NCI-H2227 (cell line): ENCODE measurements at regions not wholly inside any gene's neighbourhood (a gene's known extent, or its start where the extent isn't known, plus 50 kb on each side); places are given as distances from the start of the nearest gene placed in this dataset.

Source experiments
- DNase-seq: peaks from one replicate; lab custom pipeline; 2025; ENCODE audit not compliant: unreplicated experiment; lab: John Stamatoyannopoulos, UW

DNA sequence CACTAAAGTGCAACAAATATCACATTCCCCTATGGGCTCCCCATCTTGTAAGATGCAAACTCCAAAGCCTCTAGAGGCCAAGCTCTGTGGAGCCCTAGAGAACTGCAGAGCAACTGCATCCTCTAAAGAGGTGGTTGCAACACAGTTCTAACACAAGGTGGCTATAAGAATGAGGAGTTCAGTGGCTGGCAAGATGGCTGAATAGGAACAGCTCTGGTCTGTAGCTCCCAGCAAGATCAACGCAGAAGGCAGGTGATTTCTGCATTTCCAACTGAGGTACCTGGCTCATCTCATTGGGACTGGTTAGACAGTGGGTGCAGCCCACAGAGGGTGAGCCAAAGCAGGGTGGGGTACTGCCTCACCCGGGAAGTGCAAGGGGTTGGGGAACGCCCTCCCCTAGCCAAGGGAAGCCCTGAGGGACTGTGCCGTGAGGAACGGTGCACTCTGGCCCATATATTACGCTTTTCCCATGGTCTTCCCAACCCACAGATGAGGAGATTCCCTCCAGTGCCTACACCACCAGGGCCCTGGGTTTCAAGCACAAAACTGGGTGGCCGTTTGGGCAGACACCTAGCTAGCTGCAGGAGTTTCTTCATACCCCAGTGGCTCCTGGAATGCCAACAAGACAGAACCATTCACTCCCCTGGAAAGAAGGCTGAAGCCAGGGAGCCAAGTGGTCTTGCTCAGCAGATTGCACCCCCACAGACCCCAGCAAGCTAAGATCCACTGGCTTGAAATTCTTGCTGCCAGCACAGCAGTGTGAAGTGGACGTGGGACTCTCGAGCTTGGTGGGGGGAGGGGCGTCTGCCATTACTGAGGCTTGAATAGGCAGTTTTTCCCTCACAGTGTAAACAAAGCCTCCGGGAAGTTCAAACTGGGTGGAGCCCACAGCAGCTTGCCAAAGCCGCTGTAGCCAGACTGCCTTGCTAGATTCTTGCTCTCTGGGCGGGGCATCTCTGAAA, 188.6 kb upstream of the EGLN3 start:
- peak; percentile 37 for DNase-seq

DNA sequence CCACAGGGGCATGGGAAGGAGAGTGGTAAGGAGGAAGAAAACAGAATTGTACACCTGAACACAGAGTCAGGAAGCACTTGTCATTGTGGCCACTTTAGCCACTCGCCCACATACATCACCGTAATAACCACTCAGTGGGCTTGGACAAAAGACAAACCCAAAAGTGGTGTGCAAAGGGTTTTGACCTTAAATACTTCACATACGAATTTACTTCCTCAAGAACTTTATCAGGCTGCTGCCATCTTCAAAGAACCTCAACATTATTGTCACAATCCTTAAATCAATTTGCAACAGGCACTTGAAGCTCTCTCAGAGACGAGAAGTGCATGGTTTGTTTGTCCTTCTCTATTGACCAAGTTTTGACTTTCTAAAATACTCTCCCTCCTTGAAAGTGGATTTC, 187.3 kb upstream of the EGLN3 start:
- no peak for DNase-seq

- DNase-seq = peak; percentile 23
Observed at GRCh38 chr14:34137001-34137745, 186.3 kb upstream of the EGLN3 start.

DNA sequence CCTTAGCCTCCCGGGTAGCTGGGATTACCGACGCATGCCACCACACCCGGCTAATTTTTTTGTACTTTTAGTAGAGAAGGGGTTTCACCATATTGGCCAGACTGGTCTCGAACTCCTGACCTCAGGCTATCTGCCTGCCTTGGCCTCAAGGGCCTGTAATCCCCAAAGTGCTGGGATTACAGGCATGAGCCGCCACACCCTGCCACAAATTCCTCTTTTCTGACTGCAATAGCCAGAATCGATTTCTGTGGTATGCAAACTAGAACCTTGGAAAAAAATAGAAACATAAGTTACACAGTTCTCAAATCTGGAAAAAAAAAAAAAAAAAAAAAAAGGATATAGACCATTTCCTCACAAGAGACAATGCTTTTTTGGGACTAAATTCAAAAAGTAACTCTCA, 184.6 kb upstream of the EGLN3 start:
- no peak for DNase-seq

GRCh38 chr14:34134484-34134883, 183.6 kb upstream of the EGLN3 start:
- DNase-seq = no peak

DNA sequence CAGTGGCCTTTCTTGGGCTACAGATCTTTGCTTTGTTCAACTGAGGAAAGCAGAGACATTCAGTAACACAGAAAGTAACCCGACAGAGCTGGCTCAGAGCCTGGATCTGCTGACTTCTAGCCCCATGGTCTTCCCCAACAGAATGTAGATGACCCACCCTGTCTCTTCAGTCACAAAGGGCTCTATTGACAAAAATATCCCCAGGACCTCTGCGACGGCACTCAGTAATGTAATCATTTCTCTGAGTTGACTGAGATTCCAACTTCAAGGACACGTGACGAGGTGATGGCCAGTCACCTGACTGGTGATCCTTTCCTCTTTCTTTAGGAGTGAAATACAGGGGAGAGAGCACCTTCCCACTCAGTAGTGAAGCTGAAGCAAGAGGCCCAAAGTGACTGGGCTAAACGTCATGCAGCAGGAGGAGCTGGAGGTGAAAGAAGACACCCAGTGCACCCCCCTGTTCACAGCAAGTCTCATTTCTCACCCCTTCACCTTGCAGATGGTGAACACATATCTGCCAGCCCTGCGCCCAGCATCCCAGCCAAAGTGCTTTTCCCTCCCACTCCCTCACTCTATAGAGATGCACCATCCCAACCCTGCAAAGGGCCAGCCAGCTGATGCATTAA, 179.2 kb upstream of the EGLN3 start:
- DNase-seq = no peak

DNA sequence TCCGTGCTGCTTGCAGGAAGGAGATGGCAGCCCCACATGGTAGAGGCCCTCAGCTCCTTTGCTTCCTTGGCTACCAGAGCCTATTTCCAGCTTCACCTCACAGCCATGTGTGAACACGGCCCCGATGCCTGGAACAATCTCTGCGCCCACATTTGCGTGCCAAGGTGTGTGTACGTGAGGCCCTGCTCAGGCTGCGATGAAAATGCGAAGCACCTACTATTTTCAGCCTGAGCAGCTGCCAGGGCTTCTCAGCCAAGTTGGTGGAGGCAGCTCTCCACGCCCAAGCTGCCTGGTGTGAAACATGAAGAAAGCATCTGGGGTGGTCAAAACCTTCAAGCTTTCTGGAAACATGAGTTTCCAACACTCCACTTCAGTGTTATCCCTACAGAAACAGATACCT, 177.8 kb upstream of the EGLN3 start:
- no peak for DNase-seq

- no peak for DNase-seq
Observed at GRCh38 chr14:34126586-34126985, 175.7 kb upstream of the EGLN3 start.

DNA sequence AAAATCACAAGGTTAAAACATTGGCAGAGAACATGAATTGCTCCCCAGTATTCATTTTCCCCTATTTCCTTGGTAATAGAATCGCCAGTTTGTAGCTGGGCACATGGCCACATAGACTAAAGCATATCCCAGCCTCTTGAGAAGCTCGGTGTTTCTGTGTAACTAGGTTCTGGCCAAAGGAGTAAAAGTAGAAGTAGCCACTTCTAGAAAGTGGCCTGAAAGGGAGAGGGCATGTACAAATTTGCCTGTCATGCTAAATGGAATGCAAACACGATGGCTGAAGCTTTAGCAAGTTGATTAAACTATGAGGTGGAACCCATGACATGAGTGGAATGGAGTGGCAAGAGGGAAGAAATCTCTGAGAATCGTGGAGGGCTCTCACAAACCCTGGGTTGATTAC, 173.7 kb upstream of the EGLN3 start:
- no peak for DNase-seq

DNA sequence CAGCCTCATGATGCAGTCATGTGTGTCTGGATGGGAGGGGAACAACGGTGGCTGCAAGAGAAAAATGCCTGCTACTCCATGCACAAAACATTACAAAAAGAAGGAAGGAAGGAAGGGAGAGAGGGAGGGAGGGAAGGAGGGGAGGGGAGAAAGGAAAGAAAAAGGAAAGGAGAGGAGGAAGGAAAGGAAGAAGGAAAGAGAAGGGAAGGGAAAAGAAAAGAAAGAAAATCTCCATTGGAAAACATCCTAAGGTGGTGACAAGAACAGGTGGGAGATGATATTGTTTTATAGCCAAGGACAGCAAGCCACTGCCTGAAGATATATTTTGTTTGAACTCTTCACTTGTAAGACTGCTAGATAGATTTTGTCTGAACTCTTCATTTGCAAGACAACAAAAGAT, 171.8 kb upstream of the EGLN3 start:
- no peak for DNase-seq

DNA sequence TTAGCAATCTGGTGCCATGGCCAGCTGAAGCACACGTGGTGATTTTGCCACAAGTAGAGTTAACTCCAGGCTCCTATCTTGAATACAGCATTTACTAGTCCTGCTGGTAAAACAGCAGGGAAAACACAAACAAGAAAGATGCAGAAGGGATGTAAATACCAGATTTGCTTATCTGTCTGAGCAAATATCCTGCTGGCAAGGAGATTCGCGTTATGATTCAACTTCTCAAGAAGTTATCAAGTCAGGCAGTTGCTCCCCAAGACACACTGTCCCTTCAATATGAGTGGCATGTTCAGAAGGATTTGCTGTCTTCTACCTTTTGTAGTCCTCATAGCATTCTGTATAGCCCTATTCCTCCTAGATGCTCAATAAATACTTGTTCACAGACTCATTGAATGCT, 171.2 kb upstream of the EGLN3 start:
- no peak for DNase-seq

DNA sequence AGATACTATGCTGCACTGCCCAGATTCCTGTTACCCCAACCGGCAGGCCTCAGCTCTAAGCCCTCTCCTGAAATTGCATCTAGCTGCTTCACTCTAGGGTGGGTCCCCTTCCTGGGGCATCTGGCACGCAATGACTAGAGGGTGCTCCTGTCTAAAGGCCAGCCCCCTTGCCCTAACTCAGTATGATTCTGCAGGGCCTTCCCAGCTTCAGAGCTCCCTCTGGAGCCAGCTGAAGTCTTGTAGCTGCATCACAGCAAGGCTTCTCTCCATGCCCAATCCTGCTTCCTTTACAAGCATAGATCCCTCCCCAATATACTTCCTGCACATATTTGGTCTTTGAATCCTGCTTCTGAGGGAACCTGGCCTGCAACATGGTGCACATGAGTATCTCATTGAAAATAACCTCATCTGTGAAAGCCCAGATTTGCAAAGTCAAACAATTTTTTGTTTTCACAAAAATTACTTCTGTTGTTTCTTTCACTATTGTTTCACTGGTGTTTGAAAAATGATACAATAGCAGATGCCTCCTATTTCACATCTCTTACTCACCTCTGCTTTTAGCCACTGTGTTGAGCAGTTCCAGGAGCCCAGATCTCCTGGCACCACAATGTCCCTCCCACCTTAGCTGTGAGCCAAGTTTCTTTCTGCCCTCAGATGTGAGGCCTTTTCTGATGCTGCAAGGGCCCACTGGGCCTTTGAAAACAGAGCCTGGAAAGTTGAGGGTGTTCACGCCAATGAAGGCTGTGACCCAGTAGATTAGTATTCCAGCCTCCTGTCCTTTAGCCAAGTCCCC, 169.5 kb upstream of the EGLN3 start:
- no peak for DNase-seq

DNA sequence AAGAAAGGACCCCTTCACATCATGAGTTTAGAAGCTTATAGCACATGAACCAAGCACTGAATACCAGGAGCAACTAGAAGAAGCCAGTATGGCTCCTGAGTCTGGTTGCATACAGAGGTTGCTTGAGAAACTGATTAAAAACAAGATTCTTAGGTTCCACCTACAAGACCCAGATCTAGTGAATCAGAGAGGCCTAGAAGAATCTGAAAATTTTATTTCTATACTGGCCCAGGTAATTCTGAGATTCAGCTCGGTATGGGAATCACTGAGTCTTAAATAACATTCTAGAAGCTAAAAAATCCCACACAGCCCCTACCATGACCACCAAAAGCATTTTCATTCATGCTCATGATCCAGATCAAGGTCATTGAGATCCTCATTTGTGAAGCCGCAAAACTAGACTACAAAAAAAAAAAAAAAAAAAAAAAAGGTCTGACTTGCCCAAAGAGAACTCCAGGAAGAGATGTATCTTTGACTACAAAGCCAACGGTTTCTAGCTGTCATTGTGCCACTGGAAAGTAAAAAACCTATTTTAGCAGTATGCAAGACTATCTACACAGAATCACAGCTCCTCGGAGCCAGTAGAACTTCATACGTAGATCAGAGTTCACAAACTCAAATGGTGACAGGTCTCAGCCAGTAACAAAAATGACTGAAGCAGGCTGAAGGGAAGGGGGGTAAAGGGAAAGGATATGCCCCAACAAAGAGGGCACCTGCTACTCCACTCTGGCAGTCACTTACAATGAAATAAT, 168.4 kb upstream of the EGLN3 start:
- DNase-seq = no peak

GRCh38 chr14:34113991-34114390, 163.1 kb upstream of the EGLN3 start:
- DNase-seq = no peak

DNA sequence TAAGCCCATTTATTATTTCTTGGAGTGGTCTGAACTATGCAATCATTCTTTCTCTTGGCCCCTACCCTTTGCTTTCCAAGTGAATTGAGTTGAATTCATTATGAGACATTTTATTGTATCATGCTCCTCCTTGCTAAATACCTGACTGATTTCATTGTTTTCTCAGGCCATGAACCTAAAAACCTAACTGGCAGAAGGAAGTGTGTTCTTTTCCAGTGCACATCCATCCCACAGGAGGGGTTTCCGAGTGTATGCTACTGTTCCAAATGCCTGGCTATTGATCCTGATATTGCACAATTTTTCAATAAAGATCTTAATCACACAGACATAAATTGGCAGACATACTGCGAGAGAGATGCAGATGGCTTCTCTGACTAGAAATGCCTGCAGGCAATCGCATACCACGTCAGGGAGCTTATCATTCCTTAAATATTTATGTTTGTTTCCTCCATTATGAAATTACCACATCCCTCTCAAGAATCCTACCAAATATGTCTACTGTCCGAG, 162.2 kb upstream of the EGLN3 start:
- DNase-seq = no peak

GRCh38 chr14:34111953-34112352, 161.1 kb upstream of the EGLN3 start:
- no peak for DNase-seq

- DNase-seq = no peak
Observed at GRCh38 chr14:34111505-34111904, 160.6 kb upstream of the EGLN3 start.

DNA sequence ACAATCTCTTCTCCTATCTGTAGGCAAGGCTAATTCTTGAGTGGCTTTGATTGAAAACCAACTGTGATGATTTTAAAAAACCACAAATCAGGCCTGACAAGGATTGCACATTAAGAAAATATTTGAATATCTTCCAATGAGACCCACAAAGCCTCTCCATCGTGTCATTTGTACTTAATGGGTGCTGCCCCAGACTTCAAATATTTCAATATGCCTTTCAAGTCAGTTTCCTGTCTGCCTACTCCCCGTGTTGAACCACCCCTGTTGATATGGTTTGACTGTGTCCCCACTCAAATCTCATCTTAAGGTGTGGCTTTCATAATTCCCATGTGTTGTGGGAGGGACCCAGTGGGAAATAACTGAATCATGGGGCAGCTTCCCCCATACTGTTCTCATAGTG, 159.7 kb upstream of the EGLN3 start:
- DNase-seq = no peak

- DNase-seq = no peak
Observed at GRCh38 chr14:34107441-34107840, 156.6 kb upstream of the EGLN3 start.

DNA sequence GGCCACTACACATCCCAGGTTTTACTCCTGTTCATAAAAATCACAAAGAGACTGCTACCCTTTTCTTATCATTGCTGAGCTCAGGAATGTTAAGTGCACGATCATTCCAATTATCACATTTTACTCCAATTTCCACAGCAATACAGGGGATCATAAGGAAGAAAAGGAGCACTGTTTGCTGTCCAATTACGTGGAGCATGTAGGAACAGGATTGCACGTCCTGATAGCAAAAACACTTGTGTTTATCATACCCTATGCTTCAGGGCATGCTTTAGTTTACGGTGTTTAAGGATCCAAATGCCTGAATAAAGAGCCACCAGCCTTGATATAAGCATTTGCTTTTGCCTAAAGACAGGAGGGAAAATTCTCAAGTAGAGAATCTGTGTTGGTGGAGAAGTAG, 155.4 kb upstream of the EGLN3 start:
- no peak for DNase-seq
